Naive thymus-derived CD4-positive, alpha-beta T cell (primary cell): ENCODE measurements at regions not wholly inside any gene's neighbourhood (a gene's known extent, or its start where the extent isn't known, plus 50 kb on each side); places are given as distances from the start of the nearest gene placed in this dataset.

Experiments used
- ATAC-seq: fragments of 150-1000 bp; cut with Tn5 transposase; 2 replicates; pipeline ENCODE4 v1.10.0; 2021; ENCODE audit warnings: mild to moderate bottlenecking, moderate library complexity
- CTCF ChIA-PET: fragments of 350-600 bp; sonication (Branson Sonifier 250); formaldehyde crosslinking; loops from one replicate; lab custom pipeline; 2021; ENCODE audit warnings: antibody characterized with exemption; lab: Charles Lee
- POLR2A ChIA-PET: fragments of 350-600 bp; sonication (Branson Sonifier 250); formaldehyde crosslinking; loops from one replicate; lab custom pipeline; 2021; ENCODE audit warnings: antibody characterized with exemption, inconsistent platforms; lab: Charles Lee
- DNase-seq, 9 donors: peaks; one replicate each; pipeline versions ENCODE4 v3.0.0 to v3.0.0-alpha.2; 2020 to 2022; ENCODE audit warnings: mixed read lengths in 1 of 9
- H3K27ac ChIP-seq: one replicate; pipeline ENCODE4 v1.7.0; 2013; ENCODE audit warnings: mild to moderate bottlenecking, low read depth, low read length, moderate library complexity
- H3K27me3 ChIP-seq, 2 donors: one replicate each; pipeline ENCODE4 v1.7.0; 2013; ENCODE audit warnings: low read length in 2 of 2, mild to moderate bottlenecking in 2 of 2, moderate library complexity in 2 of 2; ENCODE audit not compliant: control insufficient read depth in 2 of 2, insufficient read depth in 2 of 2
- H3K36me3 ChIP-seq, 3 experiments: 1 replicate in 2 of 3; 2 replicates in 1 of 3; pipeline ENCODE4 v1.7.0; 2013; ENCODE audit warnings: low read length in 3 of 3, mild to moderate bottlenecking in 3 of 3, moderate library complexity in 1 of 3; ENCODE audit not compliant: insufficient read depth in 3 of 3, control insufficient read depth in 2 of 3
- H3K4me1 ChIP-seq, 2 donors: one replicate each; pipeline ENCODE4 v1.7.0; 2013; ENCODE audit warnings: low read length in 2 of 2, mild to moderate bottlenecking in 2 of 2, moderate library complexity in 1 of 2; ENCODE audit not compliant: control insufficient read depth in 2 of 2, insufficient read depth in 2 of 2
- H3K4me3 ChIP-seq: 2 replicates; pipeline ENCODE4 v1.7.0; 2013; ENCODE audit warnings: mild to moderate bottlenecking, low read length
- H3K9me3 ChIP-seq, 3 experiments: 1 replicate in 2 of 3; 2 replicates in 1 of 3; pipeline ENCODE4 v1.7.0; 2013; ENCODE audit warnings: low read length in 3 of 3; ENCODE audit not compliant: control insufficient read depth in 2 of 3
- H3K27ac Mint-ChIP-seq, 9 donors: one replicate each; pipeline ENCODE4 v1.8.0; 2020 to 2022; ENCODE audit warnings: mixed read lengths in 9 of 9, mild to moderate bottlenecking in 8 of 9, moderate library complexity in 5 of 9, inconsistent platforms in 2 of 9
- H3K27me3 Mint-ChIP-seq, 5 donors: one replicate each; pipeline ENCODE4 v1.8.0; 2021 to 2022; ENCODE audit warnings: mixed read lengths in 5 of 5, mild to moderate bottlenecking in 1 of 5
- H3K36me3 Mint-ChIP-seq, 5 donors: one replicate each; pipeline ENCODE4 v1.8.0; 2020 to 2022; ENCODE audit warnings: mixed read lengths in 5 of 5, mild to moderate bottlenecking in 3 of 5, inconsistent platforms in 1 of 5
- H3K4me1 Mint-ChIP-seq, 7 donors: one replicate each; pipeline ENCODE4 v1.8.0; 2020 to 2022; ENCODE audit warnings: mixed read lengths in 7 of 7, mild to moderate bottlenecking in 3 of 7, inconsistent platforms in 1 of 7
- H3K4me3 Mint-ChIP-seq, 10 donors: one replicate each; pipeline ENCODE4 v1.8.0; 2020 to 2022; ENCODE audit warnings: mild to moderate bottlenecking in 10 of 10, mixed read lengths in 10 of 10, moderate library complexity in 6 of 10, inconsistent platforms in 2 of 10
- H3K9me3 Mint-ChIP-seq, 11 donors: one replicate each; pipeline ENCODE4 v1.8.0; 2020 to 2022; ENCODE audit warnings: mixed read lengths in 11 of 11, mild to moderate bottlenecking in 4 of 11, inconsistent platforms in 1 of 11, moderate library complexity in 1 of 11
- intact Hi-C, 2 donors: fragments of 100-400 bp; cut with micrococcal nuclease; formaldehyde crosslinking; loops; one replicate each; pipeline ENCODE4 v1.15.1; 2023

- peaks cover 0 to 3% (median 0%) of the 10 kb centered on the region in 7 donors for H3K4me1 Mint-ChIP-seq
- Histone ChIP-seq H3K27ac (no peak overlapping the region), H3K9me3 (no peaks in the 10 kb centered on the region), H3K27me3 (no peaks in the 10 kb centered on the region), H3K36me3 (no peaks in the 10 kb centered on the region), H3K4me1 (no peaks in the 10 kb centered on the region), H3K4me3 (no peak overlapping the region)
- peaks cover 0 to 4% (median 0%) of the 10 kb centered on the region in 5 donors for H3K36me3 Mint-ChIP-seq
- CTCF ChIA-PET, result no interaction called here
- H3K27me3 Mint-ChIP-seq, result peaks cover 0 to 5% (median 0%) of the 10 kb centered on the region in 5 donors
- POLR2A ChIA-PET, result no interaction called here
- no peak overlapping the region for H3K27ac Mint-ChIP-seq
- no peak overlapping the region for H3K4me3 Mint-ChIP-seq
- no peaks in the 10 kb centered on the region for H3K9me3 Mint-ChIP-seq
- ATAC-seq, result no peak
- intact Hi-C loops, result no loop called here
- no peak for DNase-seq
Observed at GRCh38 chr6:12221856-12222255, 68.3 kb upstream of the EDN1 start.

GRCh38 chr6:12222405-12223366, 67.5 kb upstream of the EDN1 start:
- POLR2A ChIA-PET, result no interaction called here
- no peaks in the 10 kb centered on the region for H3K9me3 ChIP-seq
- H3K4me1 ChIP-seq, result no peaks in the 10 kb centered on the region
- CTCF ChIA-PET, result no interaction called here
- peaks cover 0 to 8% (median 0%) of the 10 kb centered on the region in 5 donors for H3K27me3 Mint-ChIP-seq
- no peak overlapping the region for H3K4me3 ChIP-seq
- intact Hi-C loops, result no loop called here
- H3K27ac ChIP-seq, result no peak overlapping the region
- no peaks in the 10 kb centered on the region for H3K9me3 Mint-ChIP-seq
- H3K36me3 Mint-ChIP-seq, result peaks cover 0 to 4% (median 0%) of the 10 kb centered on the region in 5 donors
- no peak overlapping the region for H3K27ac Mint-ChIP-seq
- H3K27me3 ChIP-seq, result no peaks in the 10 kb centered on the region
- no peaks in the 10 kb centered on the region for H3K36me3 ChIP-seq
- DNase-seq (no peak), ATAC-seq (no peak)
- peaks cover 0 to 3% (median 0%) of the 10 kb centered on the region in 7 donors for H3K4me1 Mint-ChIP-seq
- H3K4me3 Mint-ChIP-seq, result no peak overlapping the region

GRCh38 chr6:12223383-12223782, 66.8 kb upstream of the EDN1 start:
- intact Hi-C loops, result no loop called here
- Histone ChIP-seq H3K27ac (no peak overlapping the region), H3K9me3 (no peaks in the 10 kb centered on the region), H3K4me3 (no peak overlapping the region), H3K36me3 (no peaks in the 10 kb centered on the region), H3K27me3 (no peaks in the 10 kb centered on the region), H3K4me1 (no peaks in the 10 kb centered on the region)
- ATAC-seq (no peak), DNase-seq (no peak)
- H3K9me3 Mint-ChIP-seq, result no peaks in the 10 kb centered on the region
- H3K4me1 Mint-ChIP-seq, result peaks cover 0 to 3% (median 0%) of the 10 kb centered on the region in 7 donors
- peaks cover 0 to 8% (median 0%) of the 10 kb centered on the region in 5 donors for H3K27me3 Mint-ChIP-seq
- ChIA-PET POLR2A (no interaction called here), CTCF (no interaction called here)
- H3K27ac Mint-ChIP-seq, result no peak overlapping the region
- H3K4me3 Mint-ChIP-seq, result peak overlapping the region in 1 of 10 donors; percentile 21
- H3K36me3 Mint-ChIP-seq, result peaks cover 0 to 4% (median 0%) of the 10 kb centered on the region in 5 donors

- ATAC-seq (no peak), DNase-seq (no peak)
- intact Hi-C loops, result no loop called here
- H3K27me3 ChIP-seq, result no peaks in the 10 kb centered on the region
- H3K4me3 ChIP-seq, result no peak overlapping the region
- H3K27me3 Mint-ChIP-seq, result peaks cover 0 to 10% (median 0%) of the 10 kb centered on the region in 5 donors
- no peaks in the 10 kb centered on the region for H3K9me3 Mint-ChIP-seq
- peaks cover 0 to 3% (median 0%) of the 10 kb centered on the region in 7 donors for H3K4me1 Mint-ChIP-seq
- no peaks in the 10 kb centered on the region for H3K9me3 ChIP-seq
- H3K27ac Mint-ChIP-seq, result no peak overlapping the region
- H3K36me3 Mint-ChIP-seq, result peaks cover 0 to 4% (median 0%) of the 10 kb centered on the region in 5 donors
- ChIA-PET CTCF (no interaction called here), POLR2A (no interaction called here)
- H3K4me3 Mint-ChIP-seq, result no peak overlapping the region
- H3K4me1 ChIP-seq, result no peaks in the 10 kb centered on the region
- no peaks in the 10 kb centered on the region for H3K36me3 ChIP-seq
- H3K27ac ChIP-seq, result no peak overlapping the region
Observed at GRCh38 chr6:12224251-12224650, 65.9 kb upstream of the EDN1 start.

- Mint-ChIP-seq H3K36me3 (peaks cover 0 to 4% (median 0%) of the 10 kb centered on the region in 5 donors), H3K27me3 (peaks cover 0 to 7% (median 0%) of the 10 kb centered on the region in 5 donors), H3K27ac (no peak overlapping the region), H3K4me3 (no peak overlapping the region), H3K4me1 (peaks cover 10 to 19% (median 15%) of the 10 kb centered on the region in 7 donors), H3K9me3 (no peaks in the 10 kb centered on the region)
- H3K9me3 ChIP-seq, result no peaks in the 10 kb centered on the region
- intact Hi-C loops, result no loop called here
- ChIA-PET CTCF (no interaction called here), POLR2A (interaction anchor here (0.7 to 1.2 kb wide), 2 partner anchors 24 to 518 kb away, joined by 3 read pairs; no protein-coding TSS in a partner anchor)
- H3K4me3 ChIP-seq, result no peak overlapping the region
- ATAC-seq (no peak), DNase-seq (no peak)
- no peak overlapping the region for H3K27ac ChIP-seq
- peaks cover 10 to 14% of the 10 kb centered on the region in 2 donors for H3K4me1 ChIP-seq
- H3K36me3 ChIP-seq, result no peaks in the 10 kb centered on the region
- no peaks in the 10 kb centered on the region for H3K27me3 ChIP-seq
Observed at GRCh38 chr6:12228447-12229146, 61.6 kb upstream of the EDN1 start.

- Histone ChIP-seq H3K36me3 (no peaks in the 10 kb centered on the region), H3K9me3 (no peaks in the 10 kb centered on the region), H3K4me1 (peaks cover 13 to 16% of the 10 kb centered on the region in 2 donors), H3K27ac (no peak overlapping the region), H3K4me3 (no peak overlapping the region), H3K27me3 (no peaks in the 10 kb centered on the region)
- DNase-seq, result no peak
- H3K27me3 Mint-ChIP-seq, result peaks cover 0 to 5% (median 0%) of the 10 kb centered on the region in 5 donors
- ATAC-seq, result no peak
- intact Hi-C loops, result no loop called here
- POLR2A ChIA-PET, result interaction anchor here (1.2 kb wide), 1 partner anchor 518 kb away, joined by 3 read pairs; no protein-coding TSS in a partner anchor
- CTCF ChIA-PET, result no interaction called here
- H3K9me3 Mint-ChIP-seq, result no peaks in the 10 kb centered on the region
- H3K36me3 Mint-ChIP-seq, result peaks cover 0 to 4% (median 0%) of the 10 kb centered on the region in 5 donors
- H3K27ac Mint-ChIP-seq, result no peak overlapping the region
- H3K4me3 Mint-ChIP-seq, result no peak overlapping the region
- H3K4me1 Mint-ChIP-seq, result peaks cover 12 to 26% (median 22%) of the 10 kb centered on the region in 7 donors
Observed at GRCh38 chr6:12229332-12229731, 60.8 kb upstream of the EDN1 start.
